MM.1S (cell line): ENCODE measurements at regions not wholly inside any gene's neighbourhood (a gene's known extent, or its start where the extent isn't known, plus 50 kb on each side); places are given as distances from the start of the nearest gene placed in this dataset.

Experiments used
- DNase-seq: peaks from one replicate; pipeline ENCODE4 v3.0.0-alpha.2; 2015
- H2AFZ ChIP-seq: fragments of 300-600 bp; sonication (generic); 2 replicates; pipeline ENCODE4 v1.6.0; 2016; ENCODE audit warnings: antibody characterized with exemption, low read length
- H3F3A ChIP-seq: fragments of 300-600 bp; sonication (generic); 2 replicates; pipeline ENCODE4 v1.6.1; 2016; ENCODE audit warnings: mild to moderate bottlenecking, antibody characterized with exemption, low read length, moderate library complexity, mixed read lengths; ENCODE audit not compliant: insufficient read depth
- H3K27ac ChIP-seq: fragments of 300-600 bp; sonication (generic); 2 replicates; pipeline ENCODE4 v1.5.1; 2016; ENCODE audit warnings: mild to moderate bottlenecking, low read length
- H3K27me3 ChIP-seq: fragments of 300-600 bp; sonication (generic); replicated peaks from 2 replicates; pipeline ENCODE4 v1.6.0; 2016; ENCODE audit warnings: low read length; ENCODE audit not compliant: insufficient read depth
- H3K36me3 ChIP-seq: fragments of 300-600 bp; sonication (generic); replicated peaks from 2 replicates; pipeline ENCODE4 v1.6.1; 2016; ENCODE audit warnings: mild to moderate bottlenecking, low read length, mixed read lengths; ENCODE audit not compliant: insufficient read depth
- H3K4me1 ChIP-seq: fragments of 300-600 bp; sonication (generic); 2 replicates; pipeline ENCODE4 v1.6.1; 2016; ENCODE audit warnings: low read length, mixed read lengths
- H3K4me2 ChIP-seq: fragments of 300-600 bp; sonication (generic); 2 replicates; pipeline ENCODE4 v1.6.0; 2016; ENCODE audit warnings: low read depth, low read length
- H3K4me3 ChIP-seq: fragments of 300-600 bp; sonication (generic); 2 replicates; pipeline ENCODE4 v1.5.1; 2016; ENCODE audit warnings: low read length, mixed read lengths
- H3K79me2 ChIP-seq: fragments of 300-600 bp; sonication (generic); 2 replicates; pipeline ENCODE4 v1.6.1; 2016; ENCODE audit warnings: mixed run types, low read length, mixed read lengths
- H3K9ac ChIP-seq: fragments of 300-600 bp; sonication (generic); 2 replicates; pipeline ENCODE4 v1.6.1; 2016; ENCODE audit warnings: low read length, mixed read lengths
- H3K9me2 ChIP-seq: fragments of 300-600 bp; sonication (generic); replicated peaks from 2 replicates; pipeline ENCODE4 v1.6.1; 2016; ENCODE audit warnings: mild to moderate bottlenecking, low read length, mixed read lengths; ENCODE audit not compliant: insufficient read depth
- H3K9me3 ChIP-seq: fragments of 300-600 bp; sonication (generic); replicated peaks from 2 replicates; pipeline ENCODE4 v1.6.1; 2016; ENCODE audit warnings: mild to moderate bottlenecking, low read length, mixed read lengths; ENCODE audit not compliant: insufficient read depth
- H4K20me1 ChIP-seq: fragments of 300-600 bp; sonication (generic); 2 replicates; pipeline ENCODE4 v1.6.1; 2016; ENCODE audit warnings: mild to moderate bottlenecking, low read length, moderate library complexity, mixed read lengths; ENCODE audit not compliant: insufficient read depth
- EZH2 ChIP-seq: fragments of 300-600 bp; sonication (generic); optimal IDR thresholded peaks from 2 replicates; pipeline ENCODE3; 2017; ENCODE audit warnings: low read depth, mild to moderate bottlenecking, antibody characterized with exemption, low read length, mixed read lengths
- EZH2phosphoT487 ChIP-seq: fragments of 300-600 bp; sonication (generic); IDR thresholded peaks from 2 replicates; pipeline ENCODE4 v1.6.1; 2018; ENCODE audit warnings: antibody characterized with exemption, low read length
- TF ChIP-seq, protein P1 (sequence below): fragments of 300-600 bp; sonication (generic); IDR thresholded peaks from 2 replicates; pipeline ENCODE4 v1.5.1; 2016; ENCODE audit warnings: antibody characterized with exemption, low read length, mixed read lengths

DNA sequence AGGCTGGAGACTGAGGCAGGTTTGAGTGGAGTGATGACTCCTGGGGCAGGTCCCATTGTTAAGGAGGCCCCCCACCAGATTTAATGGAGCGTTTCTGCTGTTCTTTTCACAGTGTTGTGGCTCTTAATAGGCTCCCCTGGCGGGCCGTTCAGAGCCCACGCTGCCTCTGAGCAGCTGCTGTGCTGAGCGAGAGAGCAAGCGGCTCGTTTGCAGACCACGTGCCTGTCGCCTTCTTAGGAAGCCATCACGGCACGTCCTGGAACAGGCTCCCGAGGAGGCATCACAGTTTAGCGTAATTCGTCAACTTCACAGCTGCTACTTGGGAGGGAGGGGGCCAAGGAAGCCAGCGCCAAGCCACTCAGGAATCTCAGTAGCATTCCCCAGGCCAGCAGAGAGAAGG is 70.5 kb upstream of the CTTNBP2NL start:
- H3K9me3 ChIP-seq = no peaks in the 10 kb centered on the region
- no peak overlapping the region for H3K4me3 ChIP-seq
- no peaks in the 10 kb centered on the region for H3K9me2 ChIP-seq
- H3K27ac ChIP-seq = no peak overlapping the region
- H2AFZ ChIP-seq = no peak overlapping the region
- H3K36me3 ChIP-seq = no peaks in the 10 kb centered on the region
- DNase-seq = no peak
- no peaks in the 10 kb centered on the region for H3K4me1 ChIP-seq
- H3K27me3 ChIP-seq = no peaks in the 10 kb centered on the region
- H3K79me2 ChIP-seq = no peaks in the 10 kb centered on the region
- TF ChIP-seq, protein P1, sequence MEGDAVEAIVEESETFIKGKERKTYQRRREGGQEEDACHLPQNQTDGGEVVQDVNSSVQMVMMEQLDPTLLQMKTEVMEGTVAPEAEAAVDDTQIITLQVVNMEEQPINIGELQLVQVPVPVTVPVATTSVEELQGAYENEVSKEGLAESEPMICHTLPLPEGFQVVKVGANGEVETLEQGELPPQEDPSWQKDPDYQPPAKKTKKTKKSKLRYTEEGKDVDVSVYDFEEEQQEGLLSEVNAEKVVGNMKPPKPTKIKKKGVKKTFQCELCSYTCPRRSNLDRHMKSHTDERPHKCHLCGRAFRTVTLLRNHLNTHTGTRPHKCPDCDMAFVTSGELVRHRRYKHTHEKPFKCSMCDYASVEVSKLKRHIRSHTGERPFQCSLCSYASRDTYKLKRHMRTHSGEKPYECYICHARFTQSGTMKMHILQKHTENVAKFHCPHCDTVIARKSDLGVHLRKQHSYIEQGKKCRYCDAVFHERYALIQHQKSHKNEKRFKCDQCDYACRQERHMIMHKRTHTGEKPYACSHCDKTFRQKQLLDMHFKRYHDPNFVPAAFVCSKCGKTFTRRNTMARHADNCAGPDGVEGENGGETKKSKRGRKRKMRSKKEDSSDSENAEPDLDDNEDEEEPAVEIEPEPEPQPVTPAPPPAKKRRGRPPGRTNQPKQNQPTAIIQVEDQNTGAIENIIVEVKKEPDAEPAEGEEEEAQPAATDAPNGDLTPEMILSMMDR = no peak
- no peak for TF ChIP-seq EZH2
- TF ChIP-seq EZH2phosphoT487 = no peak
- no peaks in the 10 kb centered on the region for H4K20me1 ChIP-seq
- no peak overlapping the region for H3K4me2 ChIP-seq
- H3F3A ChIP-seq = no peaks in the 10 kb centered on the region
- no peak overlapping the region for H3K9ac ChIP-seq

DNA sequence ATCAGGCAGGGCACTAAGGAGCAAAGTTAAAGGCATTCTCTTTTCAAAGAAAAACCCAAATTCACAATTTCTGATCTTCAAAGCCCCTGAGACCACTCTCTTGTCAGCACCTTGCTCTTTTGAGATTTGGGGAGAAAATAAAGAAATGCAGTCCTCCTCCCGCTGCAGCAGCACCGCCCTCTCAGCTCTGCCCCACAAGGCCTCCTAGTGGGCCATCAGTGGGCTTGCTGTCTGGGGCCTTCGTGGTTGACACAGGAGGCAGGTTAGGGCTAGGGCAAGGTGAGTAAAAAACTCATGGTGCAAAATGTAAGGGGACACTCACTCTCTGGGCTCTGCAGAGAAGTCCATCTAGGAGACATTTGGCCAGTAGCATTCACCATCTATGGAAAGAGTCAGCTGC is 67.4 kb upstream of the CTTNBP2NL start:
- Histone ChIP-seq H3K4me2 (no peak overlapping the region), H3K9ac (no peak overlapping the region), H3K27me3 (no peaks in the 10 kb centered on the region), H3F3A (no peaks in the 10 kb centered on the region), H3K27ac (no peak overlapping the region), H3K9me3 (no peaks in the 10 kb centered on the region), H3K79me2 (no peaks in the 10 kb centered on the region), H3K4me3 (no peak overlapping the region), H3K36me3 (no peaks in the 10 kb centered on the region), H3K9me2 (no peaks in the 10 kb centered on the region), H4K20me1 (no peaks in the 10 kb centered on the region), H3K4me1 (no peaks in the 10 kb centered on the region), H2AFZ (no peak overlapping the region)
- TF ChIP-seq EZH2 = no peak
- TF ChIP-seq, protein P1 = no peak
- no peak for TF ChIP-seq EZH2phosphoT487
- no peak for DNase-seq

DNA sequence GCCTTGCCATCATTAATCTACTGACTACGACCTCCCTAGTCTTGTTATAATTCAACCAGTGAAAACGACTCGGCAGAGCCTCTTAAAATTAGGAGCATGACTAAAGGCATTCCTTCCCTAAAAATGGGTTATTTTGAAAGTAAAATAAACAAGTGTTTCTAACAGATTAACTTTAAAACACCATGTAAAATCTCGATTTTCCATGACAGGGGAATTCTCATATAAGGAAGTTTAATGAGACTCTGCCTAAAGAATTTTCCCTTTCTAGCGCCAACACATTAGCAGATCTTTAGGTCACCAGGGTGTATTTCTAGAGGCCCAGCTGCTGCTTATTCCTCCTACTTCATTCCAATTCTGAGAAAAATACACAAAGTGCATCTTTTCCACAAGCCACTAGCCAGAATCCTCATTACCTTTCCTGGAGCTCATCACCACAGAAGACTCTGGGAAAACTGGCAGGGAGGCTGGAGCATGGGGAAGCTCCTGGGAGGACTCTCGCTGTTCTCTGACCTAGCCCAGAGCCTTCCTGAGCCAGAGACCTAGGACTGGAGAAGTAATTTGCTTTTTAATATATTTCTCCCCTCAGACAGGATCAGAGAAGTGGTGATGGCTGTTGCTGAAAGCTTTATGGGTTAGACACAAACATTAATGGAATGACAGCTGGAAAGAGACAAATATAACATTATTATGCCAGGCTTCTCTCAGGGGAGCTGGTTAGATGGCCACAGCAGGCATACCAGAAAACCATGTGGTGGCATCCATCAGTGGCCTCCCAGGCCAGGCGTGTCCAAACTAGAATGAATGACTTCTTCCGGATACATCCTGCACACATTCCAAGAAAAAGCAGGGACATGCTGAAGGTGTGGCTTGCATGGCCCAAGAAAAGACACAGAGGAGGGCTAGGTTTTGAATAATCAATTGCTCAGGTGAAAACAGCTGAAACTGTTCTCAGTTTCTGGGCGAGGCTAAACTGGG is 63.6 kb upstream of the CTTNBP2NL start:
- TF ChIP-seq EZH2phosphoT487 = no peak
- no peak for TF ChIP-seq EZH2
- TF ChIP-seq, protein P1 = no peak
- no peak for DNase-seq

More for the DNA sequence above, 63.6 kb upstream of the CTTNBP2NL start:
- Histone ChIP-seq H3K4me3 (no peak overlapping the region), H3K27ac (no peak overlapping the region), H3K27me3 (no peaks in the 10 kb centered on the region), H3K4me1 (no peaks in the 10 kb centered on the region), H2AFZ (no peak overlapping the region), H3F3A (no peaks in the 10 kb centered on the region), H3K4me2 (no peak overlapping the region), H3K36me3 (no peaks in the 10 kb centered on the region), H4K20me1 (no peaks in the 10 kb centered on the region), H3K79me2 (no peaks in the 10 kb centered on the region), H3K9ac (no peak overlapping the region), H3K9me3 (no peaks in the 10 kb centered on the region), H3K9me2 (no peaks in the 10 kb centered on the region)
